Breast epithelium (tissue), 4 donors: ENCODE measurements at regions not wholly inside any gene's neighbourhood (a gene's known extent, or its start where the extent isn't known, plus 50 kb on each side); places are given as distances from the start of the nearest gene placed in this dataset.
A peak's percentile ranks its signal among the peaks of the same experiment; 100 is the strongest.
"Not testable (repeated sequence)": the region's sequence is repeated elsewhere in the genome, so short reads cannot be mapped to it uniquely, and the experiment has no call there.

Source experiments
- DNase-seq, 2 donors: peaks; one replicate each; pipeline ENCODE4 v3.0.0-alpha.2; 2019; ENCODE audit warnings: low spot score in 2 of 2
- H3K27ac ChIP-seq, 2 donors: fragments of 200-600 bp; sonication (generic) in 1 of 2; one replicate each; pipeline ENCODE4 v1.5.1; 2016 to 2019; ENCODE audit warnings: mild to moderate bottlenecking in 1 of 2
- H3K27me3 ChIP-seq, 2 donors: fragments of 200-600 bp; sonication (generic) in 1 of 2; one replicate each; pipeline versions ENCODE4 v1.5.1 to v1.6.0; 2017 to 2019; ENCODE audit warnings: control low read depth in 1 of 2, mild to moderate bottlenecking in 1 of 2
- H3K36me3 ChIP-seq: fragments of 200-600 bp; one replicate; pipeline ENCODE4 v1.5.1; 2019
- H3K4me1 ChIP-seq, 2 donors: fragments of 200-600 bp; sonication (generic); one replicate each; pipeline ENCODE4 v1.5.1; 2016 to 2019; ENCODE audit warnings: control low read depth in 1 of 2
- H3K4me3 ChIP-seq, 3 donors: fragments of 200-600 bp; sonication (generic); 1 replicate in 2 of 3; 2 replicates in 1 of 3; pipeline ENCODE4 v1.5.1; 2016 to 2019; ENCODE audit warnings: mild to moderate bottlenecking in 3 of 3, moderate library complexity in 2 of 3
- H3K9me3 ChIP-seq, 2 donors: fragments of 200-600 bp; sonication (generic) in 1 of 2; one replicate each; pipeline ENCODE4 v1.5.1; 2016 to 2019; ENCODE audit warnings: control low read depth in 1 of 2
- CTCF ChIP-seq, 3 donors: fragments of 450-650 bp; IDR thresholded peaks; one replicate each; pipeline ENCODE4 v1.5.1; 2016 to 2017; ENCODE audit warnings: antibody characterized with exemption in 3 of 3, mild to moderate bottlenecking in 3 of 3, moderate library complexity in 3 of 3
- POLR2A ChIP-seq: fragments of 450-650 bp; IDR thresholded peaks from one replicate; pipeline ENCODE4 v1.6.1; 2016; ENCODE audit warnings: antibody characterized with exemption, mild to moderate bottlenecking, moderate library complexity
- POLR2AphosphoS5 ChIP-seq, 3 donors: sonication (generic); formaldehyde crosslinking; IDR thresholded peaks; one replicate each; pipeline ENCODE4 v1.6.1; 2017; ENCODE audit warnings: antibody characterized with exemption in 3 of 3
- intact Hi-C: fragments of 100-400 bp; cut with DNase I; formaldehyde crosslinking; loops from one replicate; pipeline ENCODE4 v1.15.1; 2023; ENCODE audit warnings: low total_unique reads

GRCh38 chr5:78719504-78720219 lies 71.1 kb upstream of the LHFPL2 start:
- H3K4me3 ChIP-seq, result no peak overlapping the region

GRCh38 chr5:78718824-78719223 lies 70.3 kb upstream of the LHFPL2 start:
- H3K27ac ChIP-seq, result no peak overlapping the region
- TF ChIP-seq CTCF (IDR thresholded peaks at IDR 0.05) (no peak), POLR2AphosphoS5 (IDR thresholded peaks at IDR 0.05) (no peak), POLR2A (no peak)
- no peaks in the 10 kb centered on the region for H3K36me3 ChIP-seq
- H3K4me1 ChIP-seq, result peaks cover 0 to 14% of the 10 kb centered on the region in 2 donors
- H3K9me3 ChIP-seq, result no peaks in the 10 kb centered on the region
- intact Hi-C loops, result no loop called here
- no peak overlapping the region for H3K4me3 ChIP-seq
- no peaks in the 10 kb centered on the region for H3K27me3 ChIP-seq
- no peak for DNase-seq

More at GRCh38 chr5:78719504-78720219, 71.1 kb upstream of the LHFPL2 start:
- no peak for TF ChIP-seq CTCF (IDR thresholded peaks at IDR 0.05)
- no peak for TF ChIP-seq POLR2AphosphoS5 (IDR thresholded peaks at IDR 0.05)
- no peak for TF ChIP-seq POLR2A
- peak overlapping the region; percentile 65 to 69 for H3K27ac ChIP-seq
- no peaks in the 10 kb centered on the region for H3K27me3 ChIP-seq
- H3K4me1 ChIP-seq, result peaks cover 0 to 14% of the 10 kb centered on the region in 2 donors
- no peaks in the 10 kb centered on the region for H3K9me3 ChIP-seq
- H3K36me3 ChIP-seq, result no peaks in the 10 kb centered on the region
- intact Hi-C loops, result no loop called here
- DNase-seq, result no peak

DNA sequence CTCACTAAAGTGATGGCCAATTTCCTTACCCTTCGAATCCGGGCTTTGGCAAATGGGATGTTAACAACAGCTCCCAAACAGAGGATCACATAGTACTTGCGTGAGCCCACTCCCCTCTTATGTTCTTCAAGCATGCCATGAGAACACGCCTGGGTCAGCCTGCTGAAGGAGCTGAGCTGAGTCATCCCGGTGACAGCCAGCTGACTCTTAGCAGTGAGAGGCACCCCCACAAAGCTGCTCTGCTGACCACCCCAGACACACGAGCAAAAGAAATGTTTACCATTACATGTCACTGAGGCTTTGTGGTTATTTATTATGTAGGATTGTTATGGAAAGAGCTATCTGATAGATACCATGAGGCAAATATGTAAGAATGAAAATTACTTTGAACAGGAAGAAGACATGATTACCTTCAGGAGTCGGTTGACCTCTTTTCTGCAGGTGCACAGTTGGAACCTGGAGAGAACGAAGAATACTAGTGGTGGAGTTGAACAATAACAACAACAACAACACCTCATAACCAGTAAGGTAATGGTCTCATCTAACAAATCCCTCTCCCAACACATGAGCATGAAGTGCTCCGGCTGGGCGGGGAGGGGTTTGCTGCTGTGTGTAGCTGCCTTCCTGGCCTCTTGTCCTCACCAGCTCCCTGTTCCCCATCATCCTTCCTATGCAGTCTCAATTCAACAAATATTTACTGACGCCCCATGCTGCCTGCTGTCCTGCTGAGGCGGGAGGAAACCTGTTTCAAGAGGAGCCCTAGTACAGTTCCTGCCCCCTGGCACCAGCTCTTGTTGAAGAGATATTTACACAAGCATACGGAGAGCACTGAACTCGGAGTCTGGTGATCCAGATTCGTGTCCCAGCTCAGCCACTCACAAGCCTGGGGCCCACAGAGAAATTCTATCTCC lies 69.4 kb upstream of the LHFPL2 start:
- no peaks in the 10 kb centered on the region for H3K9me3 ChIP-seq
- intact Hi-C loops, result no loop called here
- H3K36me3 ChIP-seq, result no peaks in the 10 kb centered on the region
- H3K4me3 ChIP-seq, result no peak overlapping the region
- no peak overlapping the region for H3K27ac ChIP-seq
- no peak for DNase-seq
- H3K4me1 ChIP-seq, result peaks cover 0 to 14% of the 10 kb centered on the region in 2 donors
- H3K27me3 ChIP-seq, result no peaks in the 10 kb centered on the region
- TF ChIP-seq POLR2AphosphoS5 (IDR thresholded peaks at IDR 0.05) (no peak), CTCF (IDR thresholded peaks at IDR 0.05) (no peak), POLR2A (no peak)

DNA sequence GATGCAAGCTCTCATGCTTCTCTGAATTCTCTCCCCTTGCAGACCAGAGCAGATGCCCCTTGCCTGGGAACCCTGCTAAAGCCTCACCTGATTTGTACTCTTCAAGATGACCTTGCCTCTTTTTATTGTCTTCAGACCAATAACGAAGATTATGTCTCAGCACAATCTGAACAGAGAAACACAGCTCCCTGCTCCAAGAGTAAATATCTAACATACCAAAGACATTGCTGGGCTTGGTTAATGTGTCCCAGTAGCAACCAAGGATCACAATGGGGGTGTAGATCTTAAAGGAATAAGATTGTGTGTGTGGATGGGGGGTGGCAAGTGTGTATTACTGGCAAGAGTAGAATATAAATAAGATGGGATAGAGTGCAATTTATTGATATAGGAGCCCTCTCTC lies 67.6 kb upstream of the LHFPL2 start:
- Histone ChIP-seq H3K27me3 (no peaks in the 10 kb centered on the region), H3K9me3 (no peaks in the 10 kb centered on the region), H3K36me3 (no peaks in the 10 kb centered on the region), H3K4me3 (no peak overlapping the region), H3K27ac (no peak overlapping the region), H3K4me1 (peaks cover 0 to 14% of the 10 kb centered on the region in 2 donors)
- TF ChIP-seq POLR2AphosphoS5 (IDR thresholded peaks at IDR 0.05) (no peak), POLR2A (no peak), CTCF (IDR thresholded peaks at IDR 0.05) (no peak)
- no peak for DNase-seq
- intact Hi-C loops, result loop anchor here (1.0 kb wide), 1 partner anchor 35 kb away; no protein-coding TSS in a partner anchor

DNA sequence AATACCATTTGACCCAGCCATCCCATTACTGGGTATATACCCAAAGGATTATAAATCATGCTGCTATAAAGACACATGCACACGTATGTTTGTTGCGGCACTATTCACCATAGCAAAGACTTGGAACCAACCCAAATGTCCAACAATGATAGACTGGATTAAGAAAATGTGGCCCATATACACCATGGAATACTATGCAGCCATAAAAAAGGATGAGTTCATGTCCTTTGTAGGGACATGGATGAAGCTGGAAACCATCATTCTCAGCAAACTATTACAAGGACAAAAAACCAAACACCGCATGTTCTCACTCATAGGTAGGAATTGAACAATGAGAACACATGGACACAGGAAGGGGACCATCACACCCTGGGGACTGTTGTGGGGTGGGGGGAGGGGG lies 66.8 kb upstream of the LHFPL2 start:
- H3K36me3 ChIP-seq, H3K4me1 ChIP-seq, DNase-seq, H3K27me3 ChIP-seq, H3K4me3 ChIP-seq, intact Hi-C loops, H3K9me3 ChIP-seq, H3K27ac ChIP-seq: not testable (repeated sequence)

DNA sequence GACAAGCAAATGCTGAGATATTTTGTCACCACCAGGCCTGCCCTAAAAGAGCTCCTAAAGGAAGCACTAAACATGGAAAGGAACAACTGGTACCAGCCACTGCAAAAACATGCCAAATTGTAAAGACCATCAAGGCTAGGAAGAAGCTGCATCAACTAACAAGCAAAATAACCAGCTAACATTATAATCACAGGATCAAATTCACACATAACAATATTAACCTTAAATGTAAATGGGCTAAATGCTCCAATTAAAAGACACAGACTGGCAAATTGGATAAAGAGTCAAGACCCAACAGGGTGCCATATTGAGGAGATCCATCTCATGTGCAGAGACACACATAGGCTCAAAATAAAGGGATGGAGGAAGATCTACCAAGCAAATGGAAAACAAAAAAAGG lies 63.1 kb upstream of the LHFPL2 start:
- H3K4me3 ChIP-seq, DNase-seq, H3K27me3 ChIP-seq, H3K27ac ChIP-seq, H3K9me3 ChIP-seq, intact Hi-C loops, H3K36me3 ChIP-seq, H3K4me1 ChIP-seq: not testable (repeated sequence)

DNA sequence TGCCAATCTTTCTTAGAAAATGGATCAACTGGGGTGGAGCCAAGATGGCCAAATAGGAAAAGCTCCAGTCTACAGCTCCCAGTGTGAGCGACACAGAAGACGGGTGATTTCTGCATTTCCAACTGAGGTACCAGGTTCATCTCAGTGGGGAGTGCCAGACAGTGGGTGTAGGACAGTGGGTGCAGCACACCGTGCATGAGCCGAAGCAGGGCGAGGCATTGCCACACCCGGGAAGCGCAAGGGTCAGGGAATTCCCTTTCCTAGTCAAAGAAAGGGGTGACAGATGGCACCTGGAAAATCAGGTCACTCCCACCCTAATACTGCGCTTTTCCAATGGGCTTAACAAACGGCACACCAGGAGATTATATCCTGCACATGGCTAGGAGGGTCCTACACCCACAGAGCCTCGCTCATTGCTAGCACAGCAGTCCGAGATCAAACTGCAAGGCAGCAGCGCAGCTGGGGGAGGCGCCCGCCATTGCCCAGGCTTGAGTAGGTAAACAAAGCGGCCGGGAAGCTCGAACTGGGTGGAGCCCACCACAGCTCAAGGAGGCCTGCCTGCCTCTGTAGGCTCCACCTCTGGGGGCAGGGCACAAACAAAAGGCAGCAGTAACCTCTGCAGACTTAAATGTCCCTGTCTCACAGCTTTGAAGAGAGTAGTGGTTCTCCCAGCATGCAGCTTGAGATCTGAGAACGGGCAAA lies 61.3 kb upstream of the LHFPL2 start:
- H3K27ac ChIP-seq, H3K9me3 ChIP-seq, H3K36me3 ChIP-seq, DNase-seq, H3K27me3 ChIP-seq, H3K4me1 ChIP-seq, H3K4me3 ChIP-seq, intact Hi-C loops: not testable (repeated sequence)
